Activated CD4-positive, alpha-beta T cell treated with anti-CD3 and anti-CD28 coated beads, Interleukin-2, amount 50 U/mL, for 1 hour (primary cell): ENCODE measurements at regions not wholly inside any gene's neighbourhood (a gene's known extent, or its start where the extent isn't known, plus 50 kb on each side); places are given as distances from the start of the nearest gene placed in this dataset.
"Not testable (repeated sequence)": the region's sequence is repeated elsewhere in the genome, so short reads cannot be mapped to it uniquely, and the experiment has no call there.

Experiments
- DNase-seq: peaks from one replicate; pipeline ENCODE4 v3.0.0-alpha.2; 2020

DNA sequence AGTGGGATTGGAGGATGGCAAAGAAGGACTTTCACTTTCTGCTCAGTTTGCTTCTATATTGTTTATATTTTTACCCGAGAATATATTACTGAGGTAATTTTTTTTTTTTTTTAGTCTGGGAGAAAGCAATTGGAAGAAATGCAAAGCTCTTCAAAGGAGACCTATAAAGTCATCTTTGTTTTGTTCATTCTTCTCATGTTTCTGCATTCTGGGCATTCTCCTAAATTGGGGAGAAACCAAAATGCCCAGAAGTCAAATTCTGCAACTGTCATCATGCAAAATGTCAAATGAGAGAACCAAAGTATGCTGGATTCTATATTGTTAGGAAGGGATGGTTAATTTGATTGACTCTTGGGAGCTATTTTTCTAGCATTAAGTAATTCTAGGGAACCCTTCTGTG lies 168.3 kb upstream of the TSC22D2 start:
- no peak for DNase-seq

DNA sequence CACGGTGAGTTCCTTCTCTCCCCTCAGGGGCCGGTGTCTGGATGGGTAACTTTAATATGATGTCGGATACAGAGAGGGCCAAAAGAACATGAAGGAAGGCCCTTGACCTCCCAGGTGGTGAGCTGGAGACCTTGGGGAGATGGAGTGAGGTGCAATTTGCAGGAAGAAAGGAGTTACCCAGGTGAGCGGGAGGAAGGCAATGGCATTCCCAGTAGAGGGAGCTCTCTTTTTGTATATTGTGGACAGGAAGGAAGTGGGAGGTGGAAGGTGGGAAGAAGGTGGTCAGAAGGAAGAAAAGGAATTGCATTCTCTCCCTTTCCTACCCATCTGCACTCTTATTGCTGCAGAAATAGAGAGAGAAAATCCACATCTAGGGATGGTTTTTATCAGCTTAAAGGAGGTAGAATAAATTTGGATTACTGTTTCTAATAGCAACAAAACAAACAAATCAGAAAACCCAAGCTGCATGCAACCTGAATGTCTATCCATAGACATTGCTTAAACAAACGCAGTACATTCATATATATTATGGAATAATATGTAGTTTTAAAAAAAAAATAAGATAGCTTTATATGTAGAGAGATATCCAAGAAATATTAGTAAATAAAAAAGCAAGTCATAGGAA lies 169.0 kb upstream of the TSC22D2 start:
- no peak for DNase-seq

GRCh38 chr3:150238048-150238802 lies 169.9 kb upstream of the TSC22D2 start:
- DNase-seq, result no peak

DNA sequence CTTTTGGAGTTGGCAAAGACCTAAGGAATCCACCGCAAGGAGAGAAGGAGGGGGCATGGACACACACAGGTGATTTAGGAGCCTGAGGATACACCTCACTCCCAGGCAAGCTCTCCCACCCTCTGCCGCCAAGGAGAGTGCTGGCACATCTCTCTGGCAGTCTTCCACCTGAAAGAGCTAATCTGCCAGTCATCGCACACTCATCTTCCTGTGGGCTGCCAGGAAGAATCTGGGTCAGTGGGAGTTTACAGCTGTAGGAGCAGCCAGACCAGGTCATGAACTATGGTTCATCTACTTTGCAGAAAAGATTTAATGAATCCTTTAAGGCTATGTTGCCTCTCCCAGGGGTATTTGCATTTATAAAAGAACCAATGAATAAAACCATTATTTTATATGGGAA lies 170.6 kb upstream of the TSC22D2 start:
- no peak for DNase-seq

DNA sequence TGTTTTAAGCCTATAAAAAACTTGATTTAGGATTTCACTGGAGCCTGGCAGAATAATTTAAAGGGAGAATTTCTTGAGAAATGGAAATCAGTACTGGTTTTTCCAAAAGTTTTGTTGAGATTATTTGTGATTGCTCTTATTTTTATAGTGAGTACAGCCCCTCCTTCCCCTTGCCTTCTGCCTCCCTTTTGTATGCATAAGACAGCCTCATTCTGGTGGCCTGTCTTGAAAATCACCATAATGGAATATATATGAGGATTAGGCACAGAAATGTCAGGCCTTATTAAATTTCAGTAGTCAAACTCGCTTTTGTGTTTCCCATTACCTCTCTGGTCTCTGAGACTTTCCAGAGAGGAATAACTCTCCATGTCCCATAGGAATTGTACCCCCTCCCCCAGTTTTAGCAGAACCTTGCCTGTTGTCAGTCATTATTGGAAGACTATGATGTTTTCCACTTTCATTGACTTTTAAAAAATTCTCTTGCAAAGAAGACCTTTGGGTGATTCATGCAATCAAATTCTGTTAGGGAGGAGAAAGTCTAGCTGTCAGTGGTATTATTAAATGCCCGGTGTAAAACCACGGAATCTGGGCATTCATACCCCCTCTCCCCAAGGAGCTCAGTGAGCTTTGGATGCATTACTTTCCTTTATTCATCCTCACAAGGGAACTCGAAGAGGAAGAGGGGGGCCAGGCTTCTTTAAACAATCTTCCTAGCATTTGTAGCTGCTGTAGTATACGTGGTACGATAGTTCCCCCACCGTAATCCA lies 171.6 kb upstream of the TSC22D2 start:
- DNase-seq, result no peak

GRCh38 chr3:150235799-150236198 lies 172.3 kb upstream of the TSC22D2 start:
- no peak for DNase-seq

- DNase-seq, result no peak
These were observed 175.1 kb upstream of the TSC22D2 start for GRCh38 chr3:150232992-150233451.

DNA sequence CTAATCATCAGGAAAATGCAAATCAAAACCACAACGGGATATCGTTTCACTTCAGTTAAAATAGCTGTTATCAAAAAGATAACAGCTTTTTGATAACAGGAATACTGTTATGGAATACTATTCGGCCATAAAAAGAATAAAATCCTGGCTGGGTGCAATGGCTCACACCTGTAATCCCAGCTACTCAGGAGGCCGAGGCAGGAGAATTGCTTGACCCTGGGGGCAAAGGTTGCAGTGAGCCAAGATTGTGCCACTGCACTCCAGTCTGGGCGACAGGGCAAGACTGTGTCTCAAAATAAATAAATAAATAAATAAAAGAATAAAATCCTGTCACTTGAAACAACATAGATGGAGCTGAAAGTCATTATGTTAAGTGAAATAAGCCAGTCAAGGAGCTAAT lies 178.1 kb upstream of the TSC22D2 start:
- DNase-seq, result no peak

GRCh38 chr3:150228626-150229025 lies 179.5 kb upstream of the TSC22D2 start:
- DNase-seq, result not testable (repeated sequence)

DNA sequence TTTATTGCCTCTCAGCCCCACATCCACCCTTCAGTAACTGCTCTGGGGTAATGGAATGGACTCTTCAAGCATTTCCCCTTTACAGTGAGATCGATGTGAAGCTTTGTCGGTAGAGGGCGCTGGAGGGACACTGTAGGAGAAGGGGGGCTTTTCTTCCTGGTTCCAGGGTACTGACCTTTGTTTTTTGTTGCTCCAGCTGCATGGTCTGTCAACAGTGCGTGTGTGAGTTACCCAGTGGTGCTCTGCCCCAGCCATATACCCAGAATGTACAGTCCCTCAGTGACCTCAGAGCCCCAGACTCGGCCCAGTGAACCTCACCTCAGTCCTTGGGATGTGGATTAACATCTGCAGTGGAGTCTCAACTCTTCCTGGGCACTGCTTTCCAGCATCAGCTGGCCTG lies 180.3 kb upstream of the TSC22D2 start:
- DNase-seq, result peak; percentile 15

- no peak for DNase-seq
These were observed 182.1 kb upstream of the TSC22D2 start for GRCh38 chr3:150225986-150226385.

DNA sequence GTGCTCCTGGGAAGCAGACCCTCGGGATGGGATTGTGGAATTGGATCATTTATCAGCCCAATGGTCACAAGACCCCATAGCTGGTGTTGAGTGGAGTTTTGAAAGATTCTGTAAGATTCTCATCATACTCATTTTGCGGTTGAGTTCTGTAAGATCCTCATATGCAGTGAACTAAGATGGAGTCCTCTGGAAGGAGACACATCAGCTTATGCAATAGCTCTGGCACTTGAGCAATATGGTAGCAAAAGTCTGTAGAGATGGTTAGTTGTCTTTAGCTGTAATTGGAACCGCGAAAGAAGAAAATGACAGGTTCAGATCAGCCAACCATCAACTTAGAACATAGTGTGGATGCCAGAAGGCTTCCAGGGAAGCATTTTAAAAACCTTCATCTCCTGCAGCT lies 184.5 kb upstream of the TSC22D2 start:
- no peak for DNase-seq

- no peak for DNase-seq
These were observed 185.2 kb upstream of the TSC22D2 start for GRCh38 chr3:150222691-150223489.

- no peak for DNase-seq
These were observed 186.1 kb upstream of the TSC22D2 start for GRCh38 chr3:150221904-150222523.

- no peak for DNase-seq
These were observed 187.3 kb upstream of the TSC22D2 start for GRCh38 chr3:150220799-150221198.

- DNase-seq, result no peak
These were observed 188.1 kb upstream of the TSC22D2 start for GRCh38 chr3:150220041-150220440.

DNA sequence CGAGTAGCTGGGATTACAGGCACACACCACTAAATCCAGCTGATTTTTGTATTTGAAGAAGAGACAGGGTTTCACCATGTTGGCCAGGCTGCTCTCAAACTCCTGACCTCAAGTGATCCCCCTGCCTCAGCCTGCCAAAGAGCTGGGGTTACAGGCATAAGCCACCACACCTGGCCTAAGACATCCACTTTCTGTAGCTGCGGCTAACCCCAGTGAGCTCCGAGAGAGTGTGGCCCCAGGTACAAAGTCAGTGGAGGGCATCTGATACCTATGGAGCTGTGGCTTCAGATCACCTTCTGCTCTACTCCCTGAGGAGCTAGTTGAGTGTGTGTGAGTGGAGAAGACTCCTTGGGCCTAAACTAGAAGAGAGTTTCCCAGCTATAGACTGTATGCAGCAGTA lies 189.3 kb upstream of the TSC22D2 start:
- DNase-seq, result no peak

DNA sequence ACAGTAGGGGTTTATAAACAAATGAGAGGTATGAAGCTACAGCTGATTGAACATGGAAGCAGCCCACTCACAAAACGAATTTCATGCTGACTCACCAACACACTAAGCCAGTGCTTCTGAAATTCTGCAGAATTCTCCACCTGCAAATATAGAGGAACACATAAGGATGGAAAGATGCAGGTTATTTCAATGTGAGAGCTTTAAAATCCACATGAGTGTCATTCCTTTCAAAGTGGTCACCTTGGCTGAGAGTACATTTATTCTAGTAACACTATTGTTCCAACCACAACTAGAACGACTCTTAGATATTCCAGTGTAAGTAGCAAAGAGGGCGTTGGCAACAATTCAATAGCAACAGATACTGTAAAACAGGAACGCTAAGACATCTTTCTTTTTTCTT lies 189.9 kb upstream of the TSC22D2 start:
- no peak for DNase-seq

DNA sequence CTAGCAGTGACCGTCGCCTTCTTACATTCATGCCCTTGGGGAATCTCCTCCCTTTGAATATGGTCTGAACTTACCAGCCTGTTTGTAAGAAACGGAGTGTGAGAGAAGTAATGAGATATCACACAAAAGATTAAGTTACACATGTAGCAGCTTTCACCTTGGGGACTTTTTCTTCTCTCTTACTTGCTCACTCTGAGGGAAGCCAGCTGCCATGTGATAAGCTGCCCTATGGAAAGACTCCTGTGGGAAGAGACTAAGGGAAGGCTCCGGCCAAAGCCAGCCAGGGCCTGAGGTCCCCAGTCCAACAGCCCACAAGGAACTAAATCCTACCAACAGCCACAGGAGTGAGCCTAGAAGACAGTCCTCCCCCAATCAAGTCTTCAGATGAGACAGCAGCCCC lies 190.4 kb upstream of the TSC22D2 start:
- no peak for DNase-seq

- DNase-seq, result no peak
These were observed 191.1 kb upstream of the TSC22D2 start for GRCh38 chr3:150216866-150217600.

GRCh38 chr3:150216041-150216811 lies 191.9 kb upstream of the TSC22D2 start:
- no peak for DNase-seq
